WTC11 (cell line): ENCODE measurements at regions not wholly inside any gene's neighbourhood (a gene's known extent, or its start where the extent isn't known, plus 50 kb on each side); places are given as distances from the start of the nearest gene placed in this dataset.

ENCODE experiments used
- ATAC-seq: fragments of 200-7000 bp; cut with Tn5 transposase; 2 replicates; pipeline ENCODE4 v1.10.0; 2021; ENCODE audit warnings: mild to moderate bottlenecking, moderate library complexity
- CTCF ChIA-PET: fragments of 300-600 bp; sonication (Branson Sonifier 250); formaldehyde crosslinking; loops from one replicate; lab custom pipeline; 2021; ENCODE audit warnings: antibody characterized with exemption; lab: Charles Lee
- POLR2A ChIA-PET: fragments of 350-600 bp; sonication (Branson Sonifier 250); formaldehyde crosslinking; loops from one replicate; lab custom pipeline; 2021; ENCODE audit warnings: antibody characterized with exemption; lab: Charles Lee
- DNase-seq: peaks from one replicate; pipeline ENCODE4 v3.0.0; 2021; ENCODE audit warnings: low spot score
- H3K27ac Mint-ChIP-seq: 2 replicates; pipeline ENCODE4 v1.8.0; 2021; ENCODE audit warnings: mixed read lengths
- H3K27me3 Mint-ChIP-seq: 2 replicates; pipeline ENCODE4 v1.8.0; 2021; ENCODE audit warnings: low read depth, mild to moderate bottlenecking, moderate library complexity, mixed read lengths
- H3K36me3 Mint-ChIP-seq: 2 replicates; pipeline ENCODE4 v1.8.0; 2021; ENCODE audit warnings: mixed read lengths
- H3K4me1 Mint-ChIP-seq: 2 replicates; pipeline ENCODE4 v1.8.0; 2022; ENCODE audit warnings: mixed read lengths
- H3K4me3 Mint-ChIP-seq: 2 replicates; pipeline ENCODE4 v1.8.0; 2021; ENCODE audit warnings: mild to moderate bottlenecking, moderate library complexity, mixed read lengths
- H3K9me3 Mint-ChIP-seq: 2 replicates; pipeline ENCODE4 v1.8.0; 2021; ENCODE audit warnings: mixed read lengths
- AFF4 ChIP-seq: sonication (generic); formaldehyde crosslinking; IDR thresholded peaks from 2 replicates; pipeline ENCODE4 v1.8.1; 2023; ENCODE audit warnings: mild to moderate bottlenecking, missing genetic modification reagents, borderline replicate concordance
- ATF3 ChIP-seq: sonication (generic); formaldehyde crosslinking; conservative IDR thresholded peaks from 2 replicates; pipeline ENCODE4 v1.8.1; 2022; ENCODE audit warnings: mild to moderate bottlenecking, missing genetic modification reagents
- ELF4 ChIP-seq: sonication (generic); formaldehyde crosslinking; IDR thresholded peaks from 2 replicates; pipeline ENCODE4 v1.8.1; 2022; ENCODE audit warnings: low read depth, mild to moderate bottlenecking, moderate library complexity, missing genetic modification reagents
- FOXP1 ChIP-seq: sonication (generic); formaldehyde crosslinking; IDR thresholded peaks from 2 replicates; pipeline ENCODE4 v1.8.0; 2022; ENCODE audit warnings: missing genetic modification reagents, mild to moderate bottlenecking, moderate library complexity, borderline replicate concordance
- GABPB1 ChIP-seq: sonication (generic); formaldehyde crosslinking; IDR thresholded peaks from 2 replicates; pipeline ENCODE4 v1.8.1; 2023; ENCODE audit warnings: mild to moderate bottlenecking, missing genetic modification reagents
- KAT7 ChIP-seq: sonication (generic); formaldehyde crosslinking; IDR thresholded peaks from 2 replicates; pipeline ENCODE4 v1.8.1; 2023; ENCODE audit warnings: missing genetic modification reagents, mild to moderate bottlenecking, borderline replicate concordance
- MAX ChIP-seq: sonication (generic); formaldehyde crosslinking; IDR thresholded peaks from 2 replicates; pipeline ENCODE4 v1.8.0; 2022; ENCODE audit warnings: mild to moderate bottlenecking, missing genetic modification reagents
- MYBL2 ChIP-seq: sonication (generic); formaldehyde crosslinking; IDR thresholded peaks from 2 replicates; pipeline ENCODE4 v1.8.1; 2023; ENCODE audit warnings: mild to moderate bottlenecking, moderate library complexity, missing genetic modification reagents
- NFATC4 ChIP-seq: fragments of 250-450 bp; sonication (Bioruptor Pico); IDR thresholded peaks from 2 replicates; pipeline ENCODE4 v1.9.0; 2021; ENCODE audit warnings: mild to moderate bottlenecking
- SMAD3 ChIP-seq: sonication (generic); formaldehyde crosslinking; IDR thresholded peaks from 2 replicates; pipeline ENCODE4 v1.8.0; 2022; ENCODE audit warnings: missing genetic modification reagents, mild to moderate bottlenecking, borderline replicate concordance
- STAT6 ChIP-seq: sonication (generic); formaldehyde crosslinking; conservative IDR thresholded peaks from 2 replicates; pipeline ENCODE4 v1.8.1; 2023; ENCODE audit warnings: mild to moderate bottlenecking, low read depth, missing genetic modification reagents, moderate library complexity
- USF2 ChIP-seq: sonication (generic); formaldehyde crosslinking; IDR thresholded peaks from 2 replicates; pipeline ENCODE4 v1.8.1; 2023; ENCODE audit warnings: mild to moderate bottlenecking, missing genetic modification reagents, moderate library complexity
- ZNF219 ChIP-seq: sonication (generic); formaldehyde crosslinking; IDR thresholded peaks from 2 replicates; pipeline ENCODE4 v1.8.0; 2023; ENCODE audit warnings: missing genetic modification reagents, mild to moderate bottlenecking, borderline replicate concordance
- ZNF317 ChIP-seq: sonication (generic); formaldehyde crosslinking; IDR thresholded peaks from 2 replicates; pipeline ENCODE4 v1.8.1; 2023; ENCODE audit warnings: low read depth, mild to moderate bottlenecking, moderate library complexity, missing genetic modification reagents, borderline replicate concordance
- ZNF396 ChIP-seq: fragments of 250-450 bp; sonication (Bioruptor Pico); IDR thresholded peaks from 2 replicates; pipeline ENCODE4 v1.8.0; 2021; ENCODE audit warnings: mild to moderate bottlenecking, moderate library complexity, borderline replicate concordance

- TF ChIP-seq ZNF219 (CRISPR knock-in tag) (no peak), ZNF317 (CRISPR knock-in tag) (no peak), GABPB1 (no peak), ELF4 (CRISPR knock-in tag) (no peak), MYBL2 (no peak), KAT7 (CRISPR knock-in tag) (no peak), FOXP1 (no peak), USF2 (CRISPR knock-in tag) (no peak), AFF4 (CRISPR knock-in tag) (no peak), ATF3 (no peak), SMAD3 (CRISPR knock-in tag) (no peak), NFATC4 (CRISPR knock-in tag) (no peak)
- ATAC-seq = no peak
- H3K27me3 Mint-ChIP-seq = no peaks in the 10 kb centered on the region
- no peak overlapping the region for H3K27ac Mint-ChIP-seq
- DNase-seq = no peak
- H3K4me3 Mint-ChIP-seq = no peak overlapping the region
- peaks cover 15% of the 10 kb centered on the region for H3K9me3 Mint-ChIP-seq
- CTCF ChIA-PET = interaction anchor here (0.5 kb wide), 1 partner anchor 115 kb away, joined by 3 read pairs; no protein-coding TSS in a partner anchor
- H3K36me3 Mint-ChIP-seq = no peaks in the 10 kb centered on the region
- peaks cover 14% of the 10 kb centered on the region for H3K4me1 Mint-ChIP-seq
- POLR2A ChIA-PET = interaction anchor here (0.7 kb wide), 1 partner anchor 17 kb away, joined by 3 read pairs; no protein-coding TSS in a partner anchor
Observed at GRCh38 chr2:19656011-19656410, 245.8 kb downstream of the TTC32 start.

GRCh38 chr2:19654310-19655090 lies 247.3 kb downstream of the TTC32 start:
- Mint-ChIP-seq H3K9me3 (peaks cover 15% of the 10 kb centered on the region), H3K4me3 (no peak overlapping the region), H3K27ac (no peak overlapping the region), H3K36me3 (no peaks in the 10 kb centered on the region), H3K27me3 (no peaks in the 10 kb centered on the region), H3K4me1 (peaks cover 24% of the 10 kb centered on the region)
- ChIA-PET CTCF (no interaction called here), POLR2A (no interaction called here)
- no peak for DNase-seq
- TF ChIP-seq MAX (CRISPR knock-in tag) (no peak), GABPB1 (no peak), ELF4 (CRISPR knock-in tag) (no peak), STAT6 (no peak), ZNF396 (CRISPR knock-in tag) (no peak)
- no peak for ATAC-seq
